CD4-positive, alpha-beta T cell treated with Interleukin-4 for 4 hours (primary cell): ENCODE measurements at regions not wholly inside any gene's neighbourhood (a gene's known extent, or its start where the extent isn't known, plus 50 kb on each side); places are given as distances from the start of the nearest gene placed in this dataset.

ENCODE experiments used
- DNase-seq: peaks from one replicate; pipeline ENCODE4 v3.0.0-alpha.2; 2020

- DNase-seq, result no peak
These were observed 380.3 kb upstream of the ACTBL2 start for GRCh38 chr5:57862942-57863341.

- no peak for DNase-seq
These were observed 379.9 kb upstream of the ACTBL2 start for GRCh38 chr5:57862471-57862911.

GRCh38 chr5:57859626-57860025, 377.0 kb upstream of the ACTBL2 start:
- DNase-seq, result no peak

GRCh38 chr5:57858905-57859304, 376.3 kb upstream of the ACTBL2 start:
- no peak for DNase-seq

GRCh38 chr5:57857696-57858095, 375.1 kb upstream of the ACTBL2 start:
- no peak for DNase-seq

GRCh38 chr5:57855831-57856230, 373.2 kb upstream of the ACTBL2 start:
- no peak for DNase-seq

GRCh38 chr5:57853929-57854697, 371.5 kb upstream of the ACTBL2 start:
- DNase-seq, result no peak

GRCh38 chr5:57850109-57850508, 367.5 kb upstream of the ACTBL2 start:
- no peak for DNase-seq

GRCh38 chr5:57845025-57845424, 362.4 kb upstream of the ACTBL2 start:
- DNase-seq, result no peak

GRCh38 chr5:57844410-57844809, 361.8 kb upstream of the ACTBL2 start:
- no peak for DNase-seq

- no peak for DNase-seq
These were observed 360.4 kb upstream of the ACTBL2 start for GRCh38 chr5:57843059-57843367.

- DNase-seq, result no peak
These were observed 359.9 kb upstream of the ACTBL2 start for GRCh38 chr5:57842364-57843058.

GRCh38 chr5:57841676-57842363, 359.2 kb upstream of the ACTBL2 start:
- DNase-seq, result no peak

GRCh38 chr5:57839437-57840079, 356.9 kb upstream of the ACTBL2 start:
- DNase-seq, result no peak

- DNase-seq, result no peak
These were observed 356.4 kb upstream of the ACTBL2 start for GRCh38 chr5:57839025-57839424.

- no peak for DNase-seq
These were observed 354.3 kb upstream of the ACTBL2 start for GRCh38 chr5:57836921-57837320.

GRCh38 chr5:57836331-57836730, 353.7 kb upstream of the ACTBL2 start:
- no peak for DNase-seq

- no peak for DNase-seq
These were observed 352.4 kb upstream of the ACTBL2 start for GRCh38 chr5:57834829-57835608.

- no peak for DNase-seq
These were observed 350.9 kb upstream of the ACTBL2 start for GRCh38 chr5:57833489-57833888.

- no peak for DNase-seq
These were observed 350.3 kb upstream of the ACTBL2 start for GRCh38 chr5:57832875-57833274.

- no peak for DNase-seq
These were observed 349.3 kb upstream of the ACTBL2 start for GRCh38 chr5:57831932-57832331.

- no peak for DNase-seq
These were observed 348.5 kb upstream of the ACTBL2 start for GRCh38 chr5:57831090-57831489.

- no peak for DNase-seq
These were observed 345.6 kb upstream of the ACTBL2 start for GRCh38 chr5:57828221-57828620.
